HEK293T (cell line): ENCODE measurements at regions not wholly inside any gene's neighbourhood (a gene's known extent, or its start where the extent isn't known, plus 50 kb on each side); places are given as distances from the start of the nearest gene placed in this dataset.

Experiments used
- CTCF ChIA-PET: fragments of 350-600 bp; formaldehyde crosslinking; extraction: SDS; loops from one replicate; lab custom pipeline; 2021; ENCODE audit warnings: antibody characterized with exemption, inconsistent platforms; lab: Yijun Ruan, JAX
- POLR2A ChIA-PET: fragments of 350-600 bp; formaldehyde crosslinking; extraction: SDS; loops from one replicate; lab custom pipeline; 2020; ENCODE audit warnings: antibody characterized with exemption, inconsistent platforms; lab: Yijun Ruan, JAX
- DNase-seq: peaks from one replicate; pipeline ENCODE4 v3.0.0; 2012; ENCODE audit warnings: mixed read lengths; ENCODE audit errors: extremely low spot score
- ARNT ChIP-seq: fragments of 450-650 bp; IDR thresholded peaks from 2 replicates; pipeline ENCODE4 v1.6.1; 2017; ENCODE audit warnings: mild to moderate bottlenecking
- BHLHE40 ChIP-seq: fragments of 450-650 bp; IDR thresholded peaks from 2 replicates; pipeline ENCODE4 v1.6.1; 2016; ENCODE audit warnings: mild to moderate bottlenecking, moderate library complexity, borderline replicate concordance
- CTBP1 ChIP-seq: fragments of 450-650 bp; IDR thresholded peaks from 2 replicates; pipeline ENCODE4 v1.6.1; 2016; ENCODE audit warnings: borderline replicate concordance
- ELF4 ChIP-seq: fragments of 450-650 bp; IDR thresholded peaks from 2 replicates; pipeline ENCODE4 v1.6.1; 2017; ENCODE audit warnings: antibody characterized with exemption
- FOXA1 ChIP-seq: fragments of 450-650 bp; IDR thresholded peaks from 2 replicates; pipeline ENCODE4 v1.6.1; 2016; ENCODE audit warnings: mild to moderate bottlenecking
- FOXK2 ChIP-seq: fragments of 450-650 bp; IDR thresholded peaks from 2 replicates; pipeline ENCODE4 v1.6.1; 2016; ENCODE audit warnings: mild to moderate bottlenecking
- FOXM1 ChIP-seq: fragments of 450-650 bp; IDR thresholded peaks from 2 replicates; pipeline ENCODE4 v1.6.1; 2017; ENCODE audit warnings: mild to moderate bottlenecking, borderline replicate concordance
- HDGF ChIP-seq: fragments of 450-650 bp; IDR thresholded peaks from 2 replicates; pipeline ENCODE4 v1.6.1; 2017; ENCODE audit warnings: antibody characterized with exemption, borderline replicate concordance
- L3MBTL2 ChIP-seq: fragments of 450-650 bp; conservative IDR thresholded peaks from 2 replicates; pipeline ENCODE4 v1.6.1; 2016; ENCODE audit warnings: mild to moderate bottlenecking
- LEF1 ChIP-seq: fragments of 450-650 bp; IDR thresholded peaks from 2 replicates; pipeline ENCODE4 v1.6.1; 2017; ENCODE audit warnings: mild to moderate bottlenecking, borderline replicate concordance
- NFRKB ChIP-seq: fragments of 450-650 bp; IDR thresholded peaks from 2 replicates; pipeline ENCODE4 v1.6.1; 2016; ENCODE audit warnings: mild to moderate bottlenecking, moderate library complexity
- SP1 ChIP-seq: fragments of 450-650 bp; IDR thresholded peaks from 2 replicates; pipeline ENCODE4 v1.6.1; 2017
- SUZ12 ChIP-seq: fragments of 450-650 bp; IDR thresholded peaks from 2 replicates; pipeline ENCODE4 v1.6.1; 2016; ENCODE audit warnings: mild to moderate bottlenecking
- TARDBP ChIP-seq: fragments of 450-650 bp; IDR thresholded peaks from 2 replicates; pipeline ENCODE4 v1.6.1; 2016
- ZNF384 ChIP-seq: fragments of 450-650 bp; IDR thresholded peaks from 2 replicates; pipeline ENCODE4 v1.6.1; 2016
- TF ChIP-seq, protein P1 (sequence below): fragments of 450-650 bp; IDR thresholded peaks from 2 replicates; pipeline ENCODE4 v1.6.1; 2016

DNA sequence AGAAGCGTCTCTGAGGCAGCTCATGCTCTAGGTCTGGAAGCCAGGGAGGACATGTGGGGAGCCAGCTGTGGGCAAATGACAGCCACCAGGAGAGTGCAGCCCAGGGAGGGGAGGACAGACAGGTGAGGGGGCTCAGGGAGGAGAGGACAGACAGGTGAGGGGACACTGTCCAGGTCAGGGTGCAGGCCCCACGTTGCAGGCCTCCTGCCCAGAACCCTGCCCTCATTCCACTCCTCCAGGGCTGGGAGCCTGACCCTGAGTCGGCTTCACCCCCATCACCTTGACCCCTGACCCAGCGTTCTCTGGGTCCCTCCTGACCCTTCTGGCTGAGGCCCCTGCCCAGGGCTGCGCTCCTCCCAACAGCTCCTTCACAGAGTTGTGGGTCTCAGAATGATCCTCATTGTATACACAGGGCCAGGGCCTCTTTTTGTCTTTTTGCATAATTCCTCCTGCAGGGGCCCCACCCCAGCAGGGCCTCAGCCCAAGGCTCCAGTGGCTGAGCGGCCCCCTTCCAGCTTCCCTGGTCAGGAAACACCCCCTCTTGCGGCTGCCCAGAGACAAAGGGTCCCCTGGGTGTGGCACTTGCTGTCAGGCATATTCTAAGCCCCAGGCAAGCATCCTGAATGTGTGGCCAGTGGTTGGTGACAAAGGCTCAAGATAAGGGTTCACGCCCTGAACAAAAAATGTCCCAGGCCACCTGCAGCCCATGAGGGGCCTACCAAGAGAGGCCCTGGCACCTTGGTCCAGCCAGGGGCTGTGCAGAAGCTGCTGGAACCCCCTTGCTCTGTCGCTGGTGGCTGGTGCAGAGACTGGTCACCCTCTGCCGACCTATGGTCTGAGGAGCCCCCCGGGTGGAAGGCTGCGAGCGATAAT lies 853.0 kb downstream of the BRD1 start:
- TF ChIP-seq SP1, result no peak
- TF ChIP-seq FOXK2, result no peak
- TF ChIP-seq, protein P1, sequence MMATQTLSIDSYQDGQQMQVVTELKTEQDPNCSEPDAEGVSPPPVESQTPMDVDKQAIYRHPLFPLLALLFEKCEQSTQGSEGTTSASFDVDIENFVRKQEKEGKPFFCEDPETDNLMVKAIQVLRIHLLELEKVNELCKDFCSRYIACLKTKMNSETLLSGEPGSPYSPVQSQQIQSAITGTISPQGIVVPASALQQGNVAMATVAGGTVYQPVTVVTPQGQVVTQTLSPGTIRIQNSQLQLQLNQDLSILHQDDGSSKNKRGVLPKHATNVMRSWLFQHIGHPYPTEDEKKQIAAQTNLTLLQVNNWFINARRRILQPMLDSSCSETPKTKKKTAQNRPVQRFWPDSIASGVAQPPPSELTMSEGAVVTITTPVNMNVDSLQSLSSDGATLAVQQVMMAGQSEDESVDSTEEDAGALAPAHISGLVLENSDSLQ, result no peak
- TF ChIP-seq HDGF, result no peak
- TF ChIP-seq TARDBP, result no peak
- TF ChIP-seq LEF1, result no peak
- TF ChIP-seq ARNT, result no peak
- TF ChIP-seq NFRKB, result no peak
- no peak for TF ChIP-seq CTBP1
- TF ChIP-seq BHLHE40, result no peak
- TF ChIP-seq ELF4, result no peak
- no peak for TF ChIP-seq ZNF384
- TF ChIP-seq FOXM1, result no peak
- TF ChIP-seq FOXA1, result no peak
- no peak for TF ChIP-seq SUZ12
- no peak for TF ChIP-seq L3MBTL2
- no peak for DNase-seq
- POLR2A ChIA-PET, result interaction anchor here (0.5 kb wide), 1 partner anchor 607 kb away, joined by 3 read pairs; no protein-coding TSS in a partner anchor
- CTCF ChIA-PET, result no interaction called here

DNA sequence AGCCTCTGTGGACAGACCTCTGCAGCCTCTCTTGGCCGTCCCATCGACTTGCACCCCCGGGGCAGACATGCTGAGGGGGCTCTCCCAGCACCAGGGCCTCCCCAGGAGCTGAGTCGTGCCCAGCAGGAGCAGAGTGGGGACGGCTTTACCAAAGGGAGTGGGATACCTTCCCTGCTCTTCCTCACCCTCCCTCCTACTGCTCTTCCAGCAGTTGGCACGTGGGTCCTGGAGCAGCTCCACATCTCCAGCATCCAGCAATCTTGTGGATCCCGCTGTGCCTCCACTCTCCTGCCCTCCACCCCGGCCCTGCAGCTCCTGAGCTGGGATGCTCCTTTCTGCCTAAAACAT lies 854.0 kb downstream of the BRD1 start:
- no peak for TF ChIP-seq FOXK2
- TF ChIP-seq, protein P1, result no peak
- no peak for TF ChIP-seq FOXM1
- no peak for TF ChIP-seq CTBP1
- no peak for TF ChIP-seq ZNF384
- no peak for TF ChIP-seq FOXA1
- TF ChIP-seq ELF4, result no peak
- no peak for TF ChIP-seq ARNT
- TF ChIP-seq LEF1, result no peak
- no peak for TF ChIP-seq SUZ12
- TF ChIP-seq NFRKB, result no peak
- no peak for TF ChIP-seq SP1
- no peak for TF ChIP-seq BHLHE40
- TF ChIP-seq TARDBP, result no peak
- no peak for TF ChIP-seq HDGF
- no peak for DNase-seq
- POLR2A ChIA-PET, result no interaction called here
- CTCF ChIA-PET, result no interaction called here

DNA sequence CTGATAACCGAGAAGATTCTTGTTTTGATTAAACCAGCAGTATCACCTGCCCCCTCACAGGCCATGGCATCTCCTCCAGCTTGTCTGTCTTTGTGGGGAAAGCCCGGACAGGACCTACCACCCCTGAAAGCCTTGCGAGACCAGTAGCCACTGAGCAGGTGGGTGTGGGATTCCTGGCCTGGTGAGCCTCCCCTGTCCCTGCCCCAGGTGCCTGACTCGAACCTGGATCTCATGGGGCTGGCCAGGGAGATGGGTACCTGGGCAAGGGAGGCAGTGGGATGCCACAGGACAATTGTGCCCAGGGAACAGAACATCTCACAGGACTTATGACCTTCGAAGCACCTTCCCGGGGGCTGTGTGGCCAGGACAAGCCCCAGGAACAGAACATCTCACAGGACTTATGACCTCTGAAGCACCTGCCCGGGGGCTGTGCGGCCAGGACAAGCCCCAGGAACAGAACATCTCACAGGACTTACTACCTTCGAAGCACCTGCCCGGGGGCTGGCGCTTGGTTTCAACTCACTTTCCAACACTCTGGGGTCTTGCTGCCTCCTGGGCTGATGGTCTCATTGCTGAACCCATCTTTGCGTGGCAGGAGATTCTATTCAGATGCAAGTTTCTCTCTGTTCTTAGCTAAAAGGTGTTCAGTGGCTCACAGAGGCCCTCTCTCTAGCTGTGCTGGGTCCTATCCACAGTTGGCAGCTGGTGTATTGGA lies 854.5 kb downstream of the BRD1 start:
- ChIA-PET POLR2A (no interaction called here), CTCF (no interaction called here)
- TF ChIP-seq SP1 (no peak), LEF1 (no peak), HDGF (no peak), ELF4 (no peak), CTBP1 (no peak), SUZ12 (no peak), FOXM1 (no peak), FOXA1 (no peak), TARDBP (no peak), NFRKB (no peak), BHLHE40 (no peak), FOXK2 (no peak), ZNF384 (no peak), L3MBTL2 (no peak), ARNT (no peak)
- TF ChIP-seq, protein P1, result no peak
- no peak for DNase-seq

DNA sequence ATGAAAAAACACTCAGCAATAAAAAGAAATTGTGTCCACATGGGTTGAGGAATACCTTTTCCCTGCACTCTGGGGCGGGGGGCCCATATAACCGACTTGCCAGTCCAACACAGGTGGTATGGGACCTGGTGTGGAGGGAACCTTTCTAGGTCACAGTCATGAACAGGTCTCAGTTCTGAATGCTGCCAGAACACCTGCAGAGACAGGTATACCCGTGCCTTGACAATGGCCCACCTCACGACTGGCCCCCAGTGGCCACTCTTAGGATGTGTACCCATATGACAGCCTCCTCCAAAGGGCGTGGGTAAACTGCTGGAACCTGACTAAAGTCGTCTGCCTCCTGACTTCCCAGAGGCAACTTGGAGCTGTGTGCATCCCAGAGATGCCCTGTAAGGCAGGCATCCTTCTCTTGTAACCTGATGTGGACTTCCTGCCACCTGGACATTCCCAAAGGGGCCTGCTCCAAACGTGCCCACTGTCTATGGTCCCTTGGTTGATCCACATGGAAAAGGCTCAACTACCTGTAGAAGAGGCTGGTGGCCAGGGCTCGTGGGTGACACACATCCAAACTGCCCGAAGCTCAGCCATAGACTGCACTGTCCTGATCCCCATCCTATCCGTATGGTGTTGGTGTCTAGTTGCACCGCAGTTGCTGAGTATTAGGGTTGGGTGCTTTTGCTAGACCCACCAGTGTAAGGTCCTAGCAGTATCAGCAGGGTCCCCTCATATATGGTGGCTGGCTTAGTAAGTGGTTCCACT lies 859.3 kb downstream of the BRD1 start:
- CTCF ChIA-PET, result no interaction called here
- POLR2A ChIA-PET, result no interaction called here
- DNase-seq, result no peak
- no peak for TF ChIP-seq HDGF
- no peak for TF ChIP-seq NFRKB
- TF ChIP-seq SP1, result no peak

- no peak for DNase-seq
- TF ChIP-seq FOXA1, result no peak
- TF ChIP-seq FOXK2, result no peak
- no peak for TF ChIP-seq L3MBTL2
- TF ChIP-seq NFRKB, result no peak
- no peak for TF ChIP-seq CTBP1
- no peak for TF ChIP-seq HDGF
- TF ChIP-seq SUZ12, result no peak
- TF ChIP-seq BHLHE40, result no peak
- TF ChIP-seq ARNT, result no peak
- no peak for TF ChIP-seq TARDBP
- ChIA-PET POLR2A (no interaction called here), CTCF (no interaction called here)
These were observed 864.3 kb downstream of the BRD1 start for GRCh38 chr22:48963405-48963804.

GRCh38 chr22:48961705-48962104 lies 866.0 kb downstream of the BRD1 start:
- CTCF ChIA-PET, result no interaction called here
- no peak for DNase-seq
- POLR2A ChIA-PET, result no interaction called here
- TF ChIP-seq FOXM1 (no peak), HDGF (no peak), CTBP1 (no peak), BHLHE40 (no peak), L3MBTL2 (no peak), FOXA1 (no peak), SP1 (no peak), TARDBP (no peak), LEF1 (no peak), ARNT (no peak), FOXK2 (no peak), ELF4 (no peak), NFRKB (no peak), SUZ12 (no peak), ZNF384 (no peak)
- TF ChIP-seq, protein P1, result no peak
